ENCODE measurements at regions not wholly inside any gene's neighbourhood (a gene's known extent, or its start where the extent isn't known, plus 50 kb on each side); places are given as distances from the start of the nearest gene placed in this dataset.

DNA sequence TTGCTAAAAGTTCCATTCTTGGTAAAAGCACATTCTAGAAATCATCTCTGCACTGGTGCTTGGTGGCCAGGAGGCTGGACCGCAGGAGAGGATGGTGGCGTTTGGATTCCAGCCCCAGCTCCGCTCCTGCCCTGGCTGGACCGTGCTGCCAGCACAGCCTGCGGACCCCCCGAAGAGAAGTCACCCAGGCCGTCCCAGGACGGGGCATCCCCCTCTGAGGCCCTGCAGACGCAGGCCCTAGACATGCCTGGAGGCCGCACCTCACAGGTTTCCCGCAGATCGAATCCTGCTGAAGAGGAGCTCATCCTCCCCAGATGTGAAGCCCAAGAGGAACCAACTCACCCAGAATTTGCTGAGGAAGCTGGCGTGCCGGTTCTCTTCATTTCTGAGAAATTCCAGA, 159.0 kb downstream of the TEX29 start:
- Mint-ChIP-seq H3K4me3 (no peak overlapping the region), H3K9me3 (no peaks in the 10 kb centered on the region), H3K27me3 (no peaks in the 10 kb centered on the region), H3K4me1 (no peaks in the 10 kb centered on the region), H3K27ac (no peak overlapping the region), H3K36me3 (ENCODE audit: low read depth) (no peaks in the 10 kb centered on the region)
- TF ChIP-seq, protein P1, sequence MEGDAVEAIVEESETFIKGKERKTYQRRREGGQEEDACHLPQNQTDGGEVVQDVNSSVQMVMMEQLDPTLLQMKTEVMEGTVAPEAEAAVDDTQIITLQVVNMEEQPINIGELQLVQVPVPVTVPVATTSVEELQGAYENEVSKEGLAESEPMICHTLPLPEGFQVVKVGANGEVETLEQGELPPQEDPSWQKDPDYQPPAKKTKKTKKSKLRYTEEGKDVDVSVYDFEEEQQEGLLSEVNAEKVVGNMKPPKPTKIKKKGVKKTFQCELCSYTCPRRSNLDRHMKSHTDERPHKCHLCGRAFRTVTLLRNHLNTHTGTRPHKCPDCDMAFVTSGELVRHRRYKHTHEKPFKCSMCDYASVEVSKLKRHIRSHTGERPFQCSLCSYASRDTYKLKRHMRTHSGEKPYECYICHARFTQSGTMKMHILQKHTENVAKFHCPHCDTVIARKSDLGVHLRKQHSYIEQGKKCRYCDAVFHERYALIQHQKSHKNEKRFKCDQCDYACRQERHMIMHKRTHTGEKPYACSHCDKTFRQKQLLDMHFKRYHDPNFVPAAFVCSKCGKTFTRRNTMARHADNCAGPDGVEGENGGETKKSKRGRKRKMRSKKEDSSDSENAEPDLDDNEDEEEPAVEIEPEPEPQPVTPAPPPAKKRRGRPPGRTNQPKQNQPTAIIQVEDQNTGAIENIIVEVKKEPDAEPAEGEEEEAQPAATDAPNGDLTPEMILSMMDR (IDR thresholded peaks at IDR 0.05), result no peak
- DNase-seq (no peak), ATAC-seq (ENCODE audit: low read depth) (no peak)
- POLR2A ChIA-PET, result no interaction called here
- CTCF ChIA-PET, result no interaction called here
- intact Hi-C loops (cut with micrococcal nuclease), result loop anchor here (10.0 kb wide), 1 partner anchor 1915 kb away; no protein-coding TSS in a partner anchor

DNA sequence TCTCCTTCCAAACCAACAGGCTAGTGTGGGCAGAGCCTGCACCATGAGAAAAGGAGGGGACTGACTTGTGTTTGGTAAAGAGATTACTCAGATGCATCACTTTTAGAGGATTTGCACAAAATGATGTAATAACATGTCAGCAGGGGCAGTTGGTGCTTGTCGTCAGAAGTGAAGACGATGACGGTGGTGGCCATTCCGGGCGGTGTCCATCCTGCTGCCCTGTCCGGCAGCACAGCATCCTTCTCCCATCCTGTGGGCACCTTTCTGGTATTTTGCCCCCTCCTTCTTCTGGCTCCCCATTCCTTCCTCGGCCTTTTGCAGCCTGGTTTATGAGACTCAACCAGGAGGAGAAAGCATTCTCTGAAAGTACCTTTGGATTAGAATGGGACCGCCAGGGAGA, 160.1 kb downstream of the TEX29 start:
- H3K27me3 Mint-ChIP-seq, result no peaks in the 10 kb centered on the region
- no peak overlapping the region for H3K27ac Mint-ChIP-seq
- H3K4me3 Mint-ChIP-seq, result no peak overlapping the region
- ChIA-PET POLR2A (no interaction called here), CTCF (no interaction called here)
- no peaks in the 10 kb centered on the region for H3K36me3 Mint-ChIP-seq (ENCODE audit: low read depth)
- no peak for DNase-seq
- TF ChIP-seq, protein P1 (IDR thresholded peaks at IDR 0.05), result no peak
- H3K4me1 Mint-ChIP-seq, result no peaks in the 10 kb centered on the region
- intact Hi-C loops (cut with micrococcal nuclease), result no loop called here
- no peaks in the 10 kb centered on the region for H3K9me3 Mint-ChIP-seq
- no peak for ATAC-seq (ENCODE audit: low read depth)

DNA sequence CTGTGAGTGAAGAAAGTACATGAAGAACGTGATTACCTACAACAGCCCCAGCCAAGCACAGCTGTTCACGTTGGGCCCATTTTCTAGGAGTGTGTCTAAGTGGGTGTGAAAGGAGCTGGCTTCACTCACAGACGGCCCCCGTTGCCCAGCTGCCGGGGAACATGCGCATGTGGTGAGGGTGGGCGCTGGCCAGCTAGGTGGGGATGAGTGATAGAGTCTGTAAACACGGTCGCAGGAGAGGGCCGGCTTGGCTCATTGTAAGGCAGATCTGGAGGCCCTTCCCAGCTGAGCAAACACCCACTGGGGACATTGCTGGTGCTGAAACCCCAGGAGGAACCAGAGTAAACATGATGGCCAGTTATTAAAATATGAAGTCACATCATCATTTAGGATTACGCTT, 160.5 kb downstream of the TEX29 start:
- intact Hi-C loops (cut with micrococcal nuclease), result no loop called here
- Mint-ChIP-seq H3K4me1 (no peaks in the 10 kb centered on the region), H3K27me3 (no peaks in the 10 kb centered on the region), H3K27ac (no peak overlapping the region), H3K36me3 (ENCODE audit: low read depth) (no peaks in the 10 kb centered on the region), H3K9me3 (no peaks in the 10 kb centered on the region), H3K4me3 (no peak overlapping the region)
- no peak for DNase-seq
- no peak for ATAC-seq (ENCODE audit: low read depth)
- TF ChIP-seq, protein P1 (IDR thresholded peaks at IDR 0.05), result no peak
- POLR2A ChIA-PET, result no interaction called here
- CTCF ChIA-PET, result no interaction called here

DNA sequence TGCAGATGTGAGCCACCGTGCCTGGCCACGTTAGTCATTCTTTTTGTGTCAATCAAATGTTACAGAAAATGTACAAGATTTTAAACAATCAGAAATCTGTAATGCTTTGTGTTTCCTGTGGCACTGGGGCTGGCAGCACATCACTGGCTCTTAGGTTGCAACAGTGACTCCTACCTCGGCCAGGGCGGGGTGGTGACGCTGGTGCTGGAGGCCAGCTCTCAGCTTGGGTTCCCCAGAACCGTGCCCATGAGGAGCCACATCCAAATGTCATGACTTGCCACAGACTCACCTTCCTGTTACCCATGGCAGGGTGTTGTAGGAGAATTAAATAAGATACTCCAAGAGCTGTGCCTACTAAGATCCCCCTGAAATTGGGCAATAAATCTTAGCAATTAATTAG, 161.7 kb downstream of the TEX29 start:
- no peaks in the 10 kb centered on the region for H3K36me3 Mint-ChIP-seq (ENCODE audit: low read depth)
- intact Hi-C loops (cut with micrococcal nuclease), result no loop called here
- no peak overlapping the region for H3K4me3 Mint-ChIP-seq
- ChIA-PET CTCF (no interaction called here), POLR2A (no interaction called here)
- H3K27me3 Mint-ChIP-seq, result no peaks in the 10 kb centered on the region
- peaks cover 1% of the 10 kb centered on the region for H3K9me3 Mint-ChIP-seq
- ATAC-seq (ENCODE audit: low read depth), result no peak
- TF ChIP-seq, protein P1 (IDR thresholded peaks at IDR 0.05), result no peak
- no peak overlapping the region for H3K27ac Mint-ChIP-seq
- no peaks in the 10 kb centered on the region for H3K4me1 Mint-ChIP-seq
- DNase-seq, result no peak

DNA sequence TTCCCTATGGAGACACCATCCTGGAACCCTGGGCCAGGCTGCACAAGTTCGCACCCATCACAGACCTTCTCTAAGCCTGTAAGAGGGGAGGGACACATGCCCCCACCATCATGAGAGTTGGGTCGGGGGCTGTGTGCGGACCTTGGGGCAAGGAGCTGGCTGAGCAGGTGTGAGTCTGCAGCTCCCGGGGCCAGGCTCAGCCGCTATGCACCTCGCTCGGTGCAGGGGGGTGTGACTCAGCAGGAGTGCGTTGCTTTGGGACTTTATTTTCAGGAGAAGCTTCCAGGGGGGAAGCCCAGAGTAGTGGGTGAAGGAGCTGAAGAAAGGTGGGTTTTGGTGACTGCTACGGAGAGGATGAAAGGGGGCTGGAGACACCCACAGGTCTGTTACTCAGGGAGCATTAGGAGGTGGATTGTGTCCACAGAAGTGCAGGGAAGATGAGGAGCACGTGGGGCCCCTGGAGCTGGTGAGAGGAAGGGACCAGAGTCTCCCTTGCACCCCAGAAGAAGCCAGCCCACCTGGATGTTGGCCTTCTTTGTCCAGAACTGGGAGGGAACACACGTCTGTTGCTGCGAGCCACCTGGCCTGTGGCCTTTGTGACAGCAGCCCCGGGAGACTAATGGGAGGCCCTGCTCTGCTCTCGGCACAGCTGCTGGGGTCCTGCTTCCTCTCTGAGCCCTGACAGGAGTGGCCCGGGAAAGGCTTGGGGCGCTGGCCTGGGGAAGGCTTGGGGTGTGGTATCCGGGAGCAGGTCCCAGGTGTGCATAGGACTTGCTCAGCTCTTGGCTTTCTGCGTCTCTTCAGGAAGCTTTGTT, 162.6 kb downstream of the TEX29 start:
- H3K27ac Mint-ChIP-seq, result no peak overlapping the region
- H3K27me3 Mint-ChIP-seq, result no peaks in the 10 kb centered on the region
- no peak for DNase-seq
- H3K36me3 Mint-ChIP-seq (ENCODE audit: low read depth), result no peaks in the 10 kb centered on the region
- ATAC-seq (ENCODE audit: low read depth), result no peak
- peaks cover 8% of the 10 kb centered on the region for H3K9me3 Mint-ChIP-seq
- TF ChIP-seq, protein P1 (IDR thresholded peaks at IDR 0.05), result no peak
- intact Hi-C loops (cut with micrococcal nuclease), result no loop called here
- H3K4me1 Mint-ChIP-seq, result no peaks in the 10 kb centered on the region
- ChIA-PET CTCF (no interaction called here), POLR2A (no interaction called here)
- no peak overlapping the region for H3K4me3 Mint-ChIP-seq
